NB4 (cell line): ENCODE measurements at regions not wholly inside any gene's neighbourhood (a gene's known extent, or its start where the extent isn't known, plus 50 kb on each side); places are given as distances from the start of the nearest gene placed in this dataset.

ENCODE experiments used
- MYC ChIP-seq: IDR thresholded peaks from 2 replicates; pipeline ENCODE4 v1.6.1; 2011; ENCODE audit warnings: low read depth, low read length
- POLR2A ChIP-seq: IDR thresholded peaks from 2 replicates; pipeline ENCODE4 v1.6.1; 2011; ENCODE audit warnings: mild to moderate bottlenecking; ENCODE audit not compliant: insufficient read length; ENCODE audit errors: extremely low read depth
- TF ChIP-seq, protein P1 (sequence below): IDR thresholded peaks from one replicate; pipeline ENCODE4 v1.5.1; 2012; ENCODE audit warnings: low read depth, low read length
- TF ChIP-seq, protein P2 (sequence below): IDR thresholded peaks from 2 replicates; pipeline ENCODE4 v1.6.1; 2011; ENCODE audit warnings: low read depth, low read length

DNA sequence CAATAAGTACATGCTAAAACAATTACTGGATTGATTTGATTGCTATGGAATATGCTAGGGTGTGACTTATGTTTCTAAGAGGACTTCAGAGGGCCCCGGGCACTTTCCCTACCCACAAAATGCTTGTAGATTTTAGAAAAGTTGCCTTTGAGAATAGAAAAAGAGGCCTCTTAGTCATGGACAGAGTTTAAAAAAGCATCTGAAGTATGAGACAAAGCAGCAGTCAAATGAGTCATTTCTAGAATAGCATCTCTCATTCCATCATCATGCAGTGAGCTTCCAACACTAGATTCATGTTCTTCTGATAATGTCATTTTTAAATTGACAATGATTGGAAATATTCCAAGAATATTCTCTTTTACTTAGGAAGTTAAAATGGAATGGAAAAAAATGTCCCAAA is 675.1 kb upstream of the PCDH15 start:
- TF ChIP-seq, protein P1, sequence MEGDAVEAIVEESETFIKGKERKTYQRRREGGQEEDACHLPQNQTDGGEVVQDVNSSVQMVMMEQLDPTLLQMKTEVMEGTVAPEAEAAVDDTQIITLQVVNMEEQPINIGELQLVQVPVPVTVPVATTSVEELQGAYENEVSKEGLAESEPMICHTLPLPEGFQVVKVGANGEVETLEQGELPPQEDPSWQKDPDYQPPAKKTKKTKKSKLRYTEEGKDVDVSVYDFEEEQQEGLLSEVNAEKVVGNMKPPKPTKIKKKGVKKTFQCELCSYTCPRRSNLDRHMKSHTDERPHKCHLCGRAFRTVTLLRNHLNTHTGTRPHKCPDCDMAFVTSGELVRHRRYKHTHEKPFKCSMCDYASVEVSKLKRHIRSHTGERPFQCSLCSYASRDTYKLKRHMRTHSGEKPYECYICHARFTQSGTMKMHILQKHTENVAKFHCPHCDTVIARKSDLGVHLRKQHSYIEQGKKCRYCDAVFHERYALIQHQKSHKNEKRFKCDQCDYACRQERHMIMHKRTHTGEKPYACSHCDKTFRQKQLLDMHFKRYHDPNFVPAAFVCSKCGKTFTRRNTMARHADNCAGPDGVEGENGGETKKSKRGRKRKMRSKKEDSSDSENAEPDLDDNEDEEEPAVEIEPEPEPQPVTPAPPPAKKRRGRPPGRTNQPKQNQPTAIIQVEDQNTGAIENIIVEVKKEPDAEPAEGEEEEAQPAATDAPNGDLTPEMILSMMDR, result no peak
- TF ChIP-seq, protein P2, sequence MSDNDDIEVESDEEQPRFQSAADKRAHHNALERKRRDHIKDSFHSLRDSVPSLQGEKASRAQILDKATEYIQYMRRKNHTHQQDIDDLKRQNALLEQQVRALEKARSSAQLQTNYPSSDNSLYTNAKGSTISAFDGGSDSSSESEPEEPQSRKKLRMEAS, result no peak
- TF ChIP-seq POLR2A (no peak), MYC (no peak)
